ENCODE measurements at regions not wholly inside any gene's neighbourhood (a gene's known extent, or its start where the extent isn't known, plus 50 kb on each side); places are given as distances from the start of the nearest gene placed in this dataset.
"Not testable (repeated sequence)": the region's sequence is repeated elsewhere in the genome, so short reads cannot be mapped to it uniquely, and the experiment has no call there.

DNA sequence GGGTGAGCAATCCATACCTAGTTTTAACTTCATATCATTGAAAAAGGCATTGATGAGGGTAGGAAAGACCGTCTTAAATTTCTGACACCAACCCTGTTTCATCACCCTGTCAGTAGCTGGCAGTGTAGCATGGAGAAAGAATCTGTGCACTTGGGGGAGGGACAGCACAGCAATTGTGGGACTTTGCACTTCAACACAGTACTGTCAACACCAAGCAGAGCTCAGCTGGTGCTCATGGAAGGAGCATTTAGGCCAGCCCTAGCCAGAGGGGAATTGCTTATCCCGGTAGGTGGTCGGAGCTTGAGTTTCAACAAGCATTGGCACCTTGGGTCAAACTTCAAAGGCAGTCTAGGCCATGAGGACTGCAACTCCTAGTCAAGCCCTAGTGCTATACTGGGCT lies 281.6 kb upstream of the TGIF2LY start:
- TF ChIP-seq, protein P1, sequence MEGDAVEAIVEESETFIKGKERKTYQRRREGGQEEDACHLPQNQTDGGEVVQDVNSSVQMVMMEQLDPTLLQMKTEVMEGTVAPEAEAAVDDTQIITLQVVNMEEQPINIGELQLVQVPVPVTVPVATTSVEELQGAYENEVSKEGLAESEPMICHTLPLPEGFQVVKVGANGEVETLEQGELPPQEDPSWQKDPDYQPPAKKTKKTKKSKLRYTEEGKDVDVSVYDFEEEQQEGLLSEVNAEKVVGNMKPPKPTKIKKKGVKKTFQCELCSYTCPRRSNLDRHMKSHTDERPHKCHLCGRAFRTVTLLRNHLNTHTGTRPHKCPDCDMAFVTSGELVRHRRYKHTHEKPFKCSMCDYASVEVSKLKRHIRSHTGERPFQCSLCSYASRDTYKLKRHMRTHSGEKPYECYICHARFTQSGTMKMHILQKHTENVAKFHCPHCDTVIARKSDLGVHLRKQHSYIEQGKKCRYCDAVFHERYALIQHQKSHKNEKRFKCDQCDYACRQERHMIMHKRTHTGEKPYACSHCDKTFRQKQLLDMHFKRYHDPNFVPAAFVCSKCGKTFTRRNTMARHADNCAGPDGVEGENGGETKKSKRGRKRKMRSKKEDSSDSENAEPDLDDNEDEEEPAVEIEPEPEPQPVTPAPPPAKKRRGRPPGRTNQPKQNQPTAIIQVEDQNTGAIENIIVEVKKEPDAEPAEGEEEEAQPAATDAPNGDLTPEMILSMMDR (IDR thresholded peaks at IDR 0.05), result not testable (repeated sequence)
- not testable (repeated sequence) for TF ChIP-seq POLR2AphosphoS5, POLR2A (IDR thresholded peaks at IDR 0.05)

Data from prostate gland (tissue), 2 donors.